Fibroblast of pulmonary artery (primary cell): ENCODE measurements at regions not wholly inside any gene's neighbourhood (a gene's known extent, or its start where the extent isn't known, plus 50 kb on each side); places are given as distances from the start of the nearest gene placed in this dataset.
"Not testable (repeated sequence)": the region's sequence is repeated elsewhere in the genome, so short reads cannot be mapped to it uniquely, and the experiment has no call there.

Experiments
- DNase-seq: peaks from one replicate; pipeline ENCODE4 v3.0.0-alpha.2; 2010; ENCODE audit warnings: low read depth
- H3K4me3 ChIP-seq: replicated peaks from 2 replicates; pipeline ENCODE4 v1.5.1; 2011; ENCODE audit warnings: low read depth, mild to moderate bottlenecking, control low read depth, low read length, moderate library complexity
- CTCF ChIP-seq: IDR thresholded peaks from 2 replicates; pipeline ENCODE4 v1.5.1; 2011; ENCODE audit warnings: mild to moderate bottlenecking, control low read depth, low read length, inconsistent platforms; ENCODE audit errors: missing control alignments

GRCh38 chr2:234861841-234862735, 89.7 kb upstream of the SH3BP4 start:
- no peak for TF ChIP-seq CTCF
- no peak overlapping the region for H3K4me3 ChIP-seq
- peak; percentile 29 for DNase-seq

GRCh38 chr2:234859330-234859872, 92.4 kb upstream of the SH3BP4 start:
- H3K4me3 ChIP-seq, DNase-seq: not testable (repeated sequence)

- TF ChIP-seq CTCF, result no peak
- DNase-seq, result no peak
- H3K4me3 ChIP-seq, result no peak overlapping the region
Measured at GRCh38 chr2:234858790-234859329, 93.0 kb upstream of the SH3BP4 start.

- H3K4me3 ChIP-seq, result no peak overlapping the region
- no peak for DNase-seq
- no peak for TF ChIP-seq CTCF
Measured at GRCh38 chr2:234858145-234858544, 93.7 kb upstream of the SH3BP4 start.

- no peak for TF ChIP-seq CTCF
- H3K4me3 ChIP-seq, result no peak overlapping the region
- DNase-seq, result peak; percentile 10
Measured at GRCh38 chr2:234853729-234854128, 98.1 kb upstream of the SH3BP4 start.

GRCh38 chr2:234852941-234853340, 98.9 kb upstream of the SH3BP4 start:
- no peak for DNase-seq
- no peak overlapping the region for H3K4me3 ChIP-seq
- TF ChIP-seq CTCF, result no peak

- TF ChIP-seq CTCF, result no peak
- no peak overlapping the region for H3K4me3 ChIP-seq
- DNase-seq, result no peak
Measured at GRCh38 chr2:234852035-234852434, 99.8 kb upstream of the SH3BP4 start.
